GM19035 (cell line): ENCODE measurements at regions not wholly inside any gene's neighbourhood (a gene's known extent, or its start where the extent isn't known, plus 50 kb on each side); places are given as distances from the start of the nearest gene placed in this dataset.
"Not testable (repeated sequence)": the region's sequence is repeated elsewhere in the genome, so short reads cannot be mapped to it uniquely, and the experiment has no call there.

Source experiments
- ATAC-seq: cut with Tn5 transposase; IDR thresholded peaks from one replicate; pipeline ENCODE4 v1.9.1; 2021; ENCODE audit not compliant: unreplicated experiment

DNA sequence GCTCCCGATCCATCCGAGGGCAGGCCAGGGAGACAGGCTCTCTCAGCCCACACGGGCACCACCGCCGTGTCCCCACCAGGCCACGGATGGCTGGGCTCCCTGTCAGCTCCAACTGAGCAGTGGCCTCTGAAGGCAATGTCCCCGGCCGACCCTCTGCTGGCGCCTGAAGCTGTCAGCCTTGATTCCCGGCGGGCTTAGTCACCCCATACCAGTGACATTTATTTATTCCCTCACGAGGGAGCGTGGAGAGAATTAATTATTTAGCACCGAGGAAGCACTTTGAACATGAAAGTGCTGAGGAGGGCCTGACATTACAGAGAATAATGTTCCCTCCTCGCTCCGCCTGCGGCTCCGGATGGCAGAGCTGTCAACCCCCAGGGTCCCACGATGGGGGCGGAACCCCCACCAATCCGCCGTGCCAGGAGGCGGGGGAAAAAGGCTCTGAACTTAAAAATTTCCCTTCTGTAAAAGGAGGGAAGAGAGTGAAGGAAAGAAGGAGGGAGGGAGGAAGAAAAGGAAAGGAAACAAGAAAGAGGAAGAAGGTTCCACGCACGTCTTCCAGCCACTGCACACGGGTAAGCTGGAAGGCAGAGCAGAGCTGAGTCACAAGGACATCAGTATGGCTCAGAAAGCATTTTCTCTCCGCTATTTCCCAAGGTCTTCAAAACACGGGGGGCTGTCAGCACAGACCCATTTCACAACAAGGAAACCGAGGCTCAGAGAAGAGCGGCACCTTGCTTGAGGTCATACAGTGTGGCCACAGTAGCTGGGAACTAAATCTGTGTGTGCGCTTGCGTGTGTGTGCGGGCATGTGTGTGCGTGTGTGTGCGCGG is 108.7 kb upstream of the NCOR2 start:
- ATAC-seq: no peak

- ATAC-seq: no peak
Measured at GRCh38 chr12:124674937-124675336, 107.5 kb upstream of the NCOR2 start.

DNA sequence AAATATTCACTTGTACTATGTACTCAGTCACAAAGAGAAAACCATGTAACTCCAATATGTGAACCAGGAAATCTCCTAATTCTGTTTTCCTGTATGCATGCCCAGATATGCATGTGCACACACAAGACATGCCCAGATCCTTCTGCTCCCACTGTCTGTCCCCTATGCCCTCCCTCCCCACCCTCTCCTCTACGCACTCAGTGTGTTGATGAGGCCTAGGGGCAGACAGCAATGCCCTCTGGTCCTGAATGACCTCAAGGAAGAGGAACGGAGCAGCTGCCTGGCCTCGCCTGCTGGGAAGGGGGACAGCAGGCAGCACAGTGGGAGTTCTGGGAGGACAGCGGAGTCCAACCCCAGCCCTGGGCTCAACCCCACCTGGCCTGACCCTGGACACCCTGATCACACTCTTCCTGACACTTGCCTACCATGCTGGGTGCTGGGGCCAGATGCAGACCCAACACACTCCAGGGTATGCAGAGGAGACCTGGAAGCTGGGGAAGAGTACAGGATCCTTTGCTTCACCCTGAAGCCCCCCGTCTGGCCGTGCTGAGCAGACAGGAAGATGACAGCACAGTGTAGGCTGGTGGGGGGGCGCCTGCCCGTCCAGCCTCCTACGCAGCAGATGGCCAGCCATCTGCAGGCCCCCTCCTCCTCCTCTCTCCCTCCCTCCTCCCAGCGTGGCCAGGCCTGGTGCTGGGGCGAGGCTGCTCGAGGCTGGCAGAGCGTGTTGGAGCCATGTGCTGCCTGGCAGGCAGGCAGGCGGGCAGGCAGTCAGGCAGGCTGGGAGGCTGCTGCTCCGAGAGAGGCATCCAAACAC is 106.6 kb upstream of the NCOR2 start:
- ATAC-seq: no peak

DNA sequence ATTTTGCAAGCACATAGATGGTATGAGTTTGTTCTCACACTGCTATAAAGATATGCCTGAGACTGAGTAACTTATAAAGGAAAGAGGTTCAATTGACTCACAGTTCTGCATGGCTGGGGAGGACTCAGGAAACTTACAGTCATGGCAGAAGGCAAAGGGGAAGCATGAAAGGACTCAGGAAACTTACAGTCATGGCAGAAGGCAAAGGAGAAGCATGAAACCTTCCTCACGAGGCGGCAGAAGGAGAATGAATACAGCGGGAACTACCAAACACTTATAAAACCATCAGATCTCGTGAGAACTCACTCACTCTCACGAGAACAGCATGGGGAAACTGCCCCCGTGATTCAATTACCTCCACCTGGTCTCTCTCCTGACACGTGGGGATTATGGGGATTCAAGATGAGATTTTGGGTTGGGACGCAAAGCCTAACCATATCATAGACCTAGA is 101.9 kb upstream of the NCOR2 start:
- ATAC-seq: not testable (repeated sequence)

DNA sequence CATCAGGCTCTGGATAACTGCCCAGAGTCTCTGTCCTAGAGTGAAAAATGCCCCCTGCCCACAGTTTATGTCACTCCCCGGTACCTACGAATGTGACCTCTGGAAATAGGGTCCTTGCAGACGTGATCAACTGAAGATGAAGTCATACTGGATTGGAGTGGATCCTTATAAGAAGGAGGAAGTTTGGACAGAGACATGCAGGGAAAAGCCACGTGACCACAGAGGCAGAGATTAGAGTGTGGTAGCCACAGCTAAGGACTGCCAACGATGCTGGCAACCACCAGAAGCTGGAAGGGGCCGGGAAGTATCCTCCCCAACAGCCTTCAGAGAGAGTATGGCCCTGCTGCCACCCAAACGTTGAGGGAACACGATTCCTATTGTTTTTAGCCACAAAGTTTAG is 101.2 kb upstream of the NCOR2 start:
- ATAC-seq: no peak

GRCh38 chr12:124667506-124668326 is 100.3 kb upstream of the NCOR2 start:
- ATAC-seq: no peak

DNA sequence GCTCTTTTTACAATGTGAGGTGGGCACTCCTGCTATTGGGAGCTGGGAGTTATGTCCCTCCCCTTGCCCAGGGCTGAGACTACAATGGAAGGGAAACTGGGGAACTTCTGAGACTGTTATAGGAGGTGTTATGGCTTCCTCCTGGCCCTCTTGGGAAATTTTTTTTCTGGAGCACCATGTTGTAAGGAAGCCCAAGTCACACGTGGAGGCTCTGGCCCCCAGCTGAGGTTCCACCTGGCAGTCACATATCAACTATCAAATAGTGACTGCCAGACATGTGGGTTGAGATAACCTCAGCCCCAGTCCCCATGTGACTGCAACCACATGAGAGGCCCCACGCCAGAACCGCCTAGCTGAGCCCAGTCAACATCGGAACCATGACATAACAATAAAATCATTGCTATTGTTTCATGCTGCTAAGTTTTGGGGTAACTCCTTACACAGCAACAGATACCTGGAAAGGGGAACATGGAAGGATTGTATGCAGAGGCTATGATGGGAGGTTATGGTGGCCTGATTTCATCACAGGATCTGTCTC is 99.4 kb upstream of the NCOR2 start:
- ATAC-seq: no peak

DNA sequence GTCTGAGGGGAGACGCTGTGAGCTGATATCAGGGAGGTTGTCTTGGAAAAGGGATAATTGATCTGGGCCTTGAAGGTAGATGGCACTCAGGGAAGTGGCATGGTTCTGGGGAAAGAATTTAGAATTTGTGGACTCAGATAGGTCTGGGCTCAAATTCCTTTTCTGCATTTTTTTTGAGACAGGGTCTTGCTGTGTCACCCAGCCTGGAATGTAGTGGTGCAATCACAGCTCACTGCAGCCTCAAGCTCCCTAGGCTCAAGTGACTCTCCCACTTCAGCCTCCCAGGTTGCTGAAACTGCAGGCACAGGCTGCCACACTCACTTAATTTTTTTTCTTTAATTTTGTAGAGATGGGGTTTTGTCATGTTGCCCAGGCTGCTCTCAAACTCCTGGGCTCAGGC is 98.1 kb upstream of the NCOR2 start:
- ATAC-seq: no peak

DNA sequence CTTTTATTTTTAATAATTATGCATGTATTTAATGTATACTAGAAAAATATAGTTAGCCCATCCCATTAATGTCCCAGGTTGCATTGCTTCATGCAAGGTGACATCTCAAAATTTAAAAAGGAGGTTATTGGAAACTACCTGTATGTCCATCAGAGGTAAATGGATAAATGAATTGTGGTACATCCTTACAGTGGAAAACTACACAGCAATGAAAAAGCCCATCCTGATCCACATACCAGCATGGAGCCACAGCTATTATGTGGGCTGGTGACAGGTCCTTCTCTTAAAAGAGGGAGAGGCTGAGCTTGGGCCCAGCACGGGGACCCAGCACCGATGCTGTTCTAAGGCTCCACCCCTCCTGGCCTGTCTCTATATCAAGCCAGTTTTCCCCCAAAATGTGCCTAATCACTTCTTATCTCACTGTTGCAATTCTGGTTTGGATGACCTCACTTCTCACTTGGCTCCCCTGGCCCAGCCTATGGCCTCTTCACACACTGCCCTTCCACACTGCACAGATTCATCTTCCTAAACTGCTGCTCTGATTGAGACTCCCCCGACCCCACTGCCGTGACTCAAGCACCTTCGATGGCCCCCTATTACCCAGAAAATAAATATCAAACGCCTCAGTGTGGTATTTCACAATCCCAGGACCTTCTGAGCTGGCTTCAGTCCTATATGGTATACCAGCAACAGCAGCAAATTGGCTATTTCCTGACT is 97.1 kb upstream of the NCOR2 start:
- ATAC-seq: no peak

DNA sequence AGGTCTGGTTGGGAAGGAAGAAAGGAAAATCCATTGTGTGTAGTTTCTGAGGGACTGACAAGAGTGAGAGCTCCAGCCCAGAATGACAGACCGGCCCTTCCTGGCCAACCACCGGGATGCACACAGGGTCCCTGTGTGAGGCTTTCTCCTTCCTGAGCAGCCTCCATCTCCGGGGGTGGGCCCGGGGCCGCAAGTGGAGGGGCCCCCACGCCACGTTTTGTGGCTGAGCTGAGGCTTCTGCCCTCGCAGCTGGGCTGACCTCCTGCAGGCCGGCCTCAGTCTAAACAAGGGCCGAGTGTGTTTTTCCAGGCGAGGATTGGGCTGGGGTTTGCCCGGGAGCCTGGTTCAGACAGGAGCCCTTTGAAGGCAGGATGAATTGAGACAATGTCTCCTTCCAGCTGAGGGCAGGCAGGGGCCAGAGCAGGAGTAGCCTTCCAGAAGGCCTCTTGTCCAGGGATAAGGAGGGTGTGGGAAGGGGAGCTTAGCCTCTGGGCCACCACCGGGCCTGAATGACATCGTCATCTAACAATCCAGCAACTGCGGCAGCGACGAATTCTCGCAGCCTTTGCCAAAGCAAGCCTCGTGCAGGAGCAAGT is 96.5 kb upstream of the NCOR2 start:
- ATAC-seq: no peak

- no peak for ATAC-seq
Measured at GRCh38 chr12:124663206-124663605, 95.8 kb upstream of the NCOR2 start.

- no peak for ATAC-seq
Measured at GRCh38 chr12:124661341-124661740, 93.9 kb upstream of the NCOR2 start.

- no peak for ATAC-seq
Measured at GRCh38 chr12:124660851-124661250, 93.4 kb upstream of the NCOR2 start.

- no peak for ATAC-seq
Measured at GRCh38 chr12:124658806-124659402, 91.5 kb upstream of the NCOR2 start.

GRCh38 chr12:124658302-124658701 is 90.9 kb upstream of the NCOR2 start:
- no peak for ATAC-seq

GRCh38 chr12:124656947-124657434 is 89.6 kb upstream of the NCOR2 start:
- ATAC-seq: no peak

- no peak for ATAC-seq
Measured at GRCh38 chr12:124655698-124656516, 88.5 kb upstream of the NCOR2 start.

DNA sequence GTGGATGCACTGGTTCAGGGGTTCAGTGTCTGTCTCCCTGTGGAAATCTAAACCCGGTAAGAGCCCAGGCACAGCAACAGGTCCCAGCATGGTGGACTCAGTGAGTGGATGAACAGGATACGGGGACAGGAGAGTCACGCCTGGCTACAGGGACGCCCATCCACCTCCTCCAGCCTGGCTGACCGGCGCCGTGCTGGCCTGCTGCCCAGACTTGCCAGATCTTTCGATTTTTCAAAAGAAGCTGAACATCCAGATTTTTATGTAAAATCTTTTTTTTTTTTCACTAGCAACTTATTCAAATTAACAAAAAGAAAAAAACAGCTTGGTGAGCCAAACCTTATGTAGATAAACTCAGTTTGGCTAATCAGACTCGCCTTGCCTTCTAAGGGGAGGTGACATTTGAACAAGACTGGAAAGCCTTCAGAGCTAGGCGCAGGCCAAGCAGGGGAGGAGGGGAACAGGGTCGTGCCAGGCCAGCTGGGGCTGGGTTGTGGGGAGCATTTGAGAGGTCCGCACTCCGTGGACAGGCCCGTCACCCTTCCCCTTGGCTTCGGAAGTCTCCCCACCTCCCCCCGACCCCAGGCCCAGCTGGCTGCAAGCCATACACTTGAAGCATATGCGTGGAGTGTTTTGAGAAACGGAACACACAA is 87.8 kb upstream of the NCOR2 start:
- no peak for ATAC-seq
